ENCODE measurements at regions not wholly inside any gene's neighbourhood (a gene's known extent, or its start where the extent isn't known, plus 50 kb on each side); places are given as distances from the start of the nearest gene placed in this dataset.

GRCh38 chrX:139083191-139083590 is 371.7 kb upstream of the FGF13 start:
- H3K27me3 ChIP-seq: no peaks in the 10 kb centered on the region
- TF ChIP-seq CTCF (IDR thresholded peaks at IDR 0.05; ENCODE audit: low read depth, low read length): no peak
- DNase-seq: no peak
- H3K9me3 ChIP-seq: no peaks in the 10 kb centered on the region
- H3K4me1 ChIP-seq: no peaks in the 10 kb centered on the region
- no peak overlapping the region for H3K4me3 ChIP-seq (ENCODE audit: low read depth, low read length)
- H3K36me3 ChIP-seq: no peaks in the 10 kb centered on the region

DNA sequence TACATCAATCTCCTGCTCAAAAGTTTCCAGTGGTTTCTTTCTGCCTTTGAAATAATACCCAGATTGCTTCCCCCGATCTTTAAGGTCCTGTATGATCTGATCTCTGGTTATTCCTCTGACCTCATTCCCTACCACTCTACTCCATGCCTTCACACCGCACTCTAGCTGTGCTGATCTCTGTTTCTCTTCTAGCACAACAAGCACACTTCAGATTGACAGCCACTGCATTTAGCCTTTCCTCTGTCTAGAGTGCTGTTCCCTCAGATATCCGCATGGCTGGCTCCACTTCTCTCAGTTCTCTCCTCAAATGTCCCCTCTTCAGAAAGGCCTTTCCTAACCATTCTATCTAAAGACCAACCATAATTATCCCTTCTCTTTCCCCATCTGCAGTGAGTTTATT is 370.4 kb upstream of the FGF13 start:
- no peaks in the 10 kb centered on the region for H3K9me3 ChIP-seq
- H3K4me1 ChIP-seq: no peaks in the 10 kb centered on the region
- no peaks in the 10 kb centered on the region for H3K36me3 ChIP-seq
- no peak for DNase-seq
- no peak for TF ChIP-seq CTCF (IDR thresholded peaks at IDR 0.05; ENCODE audit: low read depth, low read length)
- H3K4me3 ChIP-seq (ENCODE audit: low read depth, low read length): no peak overlapping the region
- no peaks in the 10 kb centered on the region for H3K27me3 ChIP-seq

- H3K4me1 ChIP-seq: no peaks in the 10 kb centered on the region
- H3K4me3 ChIP-seq (ENCODE audit: low read depth, low read length): no peak overlapping the region
- TF ChIP-seq CTCF (IDR thresholded peaks at IDR 0.05; ENCODE audit: low read depth, low read length): no peak
- DNase-seq: no peak
- H3K36me3 ChIP-seq: no peaks in the 10 kb centered on the region
- no peaks in the 10 kb centered on the region for H3K27me3 ChIP-seq
- H3K9me3 ChIP-seq: no peaks in the 10 kb centered on the region
Measured at GRCh38 chrX:139079789-139080188, 368.3 kb upstream of the FGF13 start.

DNA sequence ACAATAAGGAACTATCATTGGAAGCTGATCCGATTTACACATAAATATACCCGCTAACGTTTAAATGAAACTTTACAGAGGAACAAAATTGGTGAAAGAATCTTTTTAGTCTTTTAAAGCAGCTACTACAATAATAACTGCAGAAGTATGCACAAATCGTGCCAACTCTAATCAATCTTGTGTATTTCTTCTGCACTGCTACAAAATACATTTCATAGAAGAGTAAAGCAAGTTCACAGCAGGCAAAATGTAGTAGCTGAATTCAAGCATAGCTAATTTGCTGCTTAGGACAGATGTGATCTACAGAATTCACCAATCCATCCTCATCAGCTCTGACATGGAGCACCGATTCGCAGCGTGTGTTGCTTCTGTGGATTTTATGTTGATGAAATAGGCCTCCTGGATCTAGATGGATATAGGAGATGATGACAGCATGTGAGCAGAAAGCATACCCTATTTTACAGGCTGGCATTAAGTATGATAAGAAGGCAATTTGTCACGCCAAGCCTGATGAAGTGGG is 367.3 kb upstream of the FGF13 start:
- TF ChIP-seq CTCF (IDR thresholded peaks at IDR 0.05; ENCODE audit: low read depth, low read length): no peak
- no peaks in the 10 kb centered on the region for H3K27me3 ChIP-seq
- H3K4me1 ChIP-seq: no peaks in the 10 kb centered on the region
- no peaks in the 10 kb centered on the region for H3K36me3 ChIP-seq
- DNase-seq: no peak
- H3K9me3 ChIP-seq: no peaks in the 10 kb centered on the region
- H3K4me3 ChIP-seq (ENCODE audit: low read depth, low read length): no peak overlapping the region

- Histone ChIP-seq H3K4me1 (no peaks in the 10 kb centered on the region), H3K36me3 (no peaks in the 10 kb centered on the region), H3K9me3 (no peaks in the 10 kb centered on the region), H3K27me3 (no peaks in the 10 kb centered on the region), H3K4me3 (ENCODE audit: low read depth, low read length) (no peak overlapping the region)
- TF ChIP-seq CTCF (IDR thresholded peaks at IDR 0.05; ENCODE audit: low read depth, low read length): no peak
- DNase-seq: no peak
Measured at GRCh38 chrX:139078342-139078741, 366.8 kb upstream of the FGF13 start.

GRCh38 chrX:139077281-139078250 is 366.0 kb upstream of the FGF13 start:
- TF ChIP-seq CTCF (IDR thresholded peaks at IDR 0.05; ENCODE audit: low read depth, low read length): no peak
- H3K27me3 ChIP-seq: no peaks in the 10 kb centered on the region
- H3K4me1 ChIP-seq: no peaks in the 10 kb centered on the region
- no peaks in the 10 kb centered on the region for H3K9me3 ChIP-seq
- no peak for DNase-seq
- no peak overlapping the region for H3K4me3 ChIP-seq (ENCODE audit: low read depth, low read length)
- H3K36me3 ChIP-seq: no peaks in the 10 kb centered on the region

Measured in BE2C (cell line).